22Rv1 (cell line): ENCODE measurements at regions not wholly inside any gene's neighbourhood (a gene's known extent, or its start where the extent isn't known, plus 50 kb on each side); places are given as distances from the start of the nearest gene placed in this dataset.

Experiments
- ZFX ChIP-seq: fragments of 450-650 bp; IDR thresholded peaks from 2 replicates; pipeline ENCODE4 v1.6.1; 2017; ENCODE audit warnings: antibody characterized with exemption, borderline replicate concordance
- TF ChIP-seq, protein P1 (sequence below): fragments of 450-650 bp; IDR thresholded peaks from 2 replicates; pipeline ENCODE4 v1.5.1; 2017; ENCODE audit warnings: mild to moderate bottlenecking

- TF ChIP-seq, protein P1, sequence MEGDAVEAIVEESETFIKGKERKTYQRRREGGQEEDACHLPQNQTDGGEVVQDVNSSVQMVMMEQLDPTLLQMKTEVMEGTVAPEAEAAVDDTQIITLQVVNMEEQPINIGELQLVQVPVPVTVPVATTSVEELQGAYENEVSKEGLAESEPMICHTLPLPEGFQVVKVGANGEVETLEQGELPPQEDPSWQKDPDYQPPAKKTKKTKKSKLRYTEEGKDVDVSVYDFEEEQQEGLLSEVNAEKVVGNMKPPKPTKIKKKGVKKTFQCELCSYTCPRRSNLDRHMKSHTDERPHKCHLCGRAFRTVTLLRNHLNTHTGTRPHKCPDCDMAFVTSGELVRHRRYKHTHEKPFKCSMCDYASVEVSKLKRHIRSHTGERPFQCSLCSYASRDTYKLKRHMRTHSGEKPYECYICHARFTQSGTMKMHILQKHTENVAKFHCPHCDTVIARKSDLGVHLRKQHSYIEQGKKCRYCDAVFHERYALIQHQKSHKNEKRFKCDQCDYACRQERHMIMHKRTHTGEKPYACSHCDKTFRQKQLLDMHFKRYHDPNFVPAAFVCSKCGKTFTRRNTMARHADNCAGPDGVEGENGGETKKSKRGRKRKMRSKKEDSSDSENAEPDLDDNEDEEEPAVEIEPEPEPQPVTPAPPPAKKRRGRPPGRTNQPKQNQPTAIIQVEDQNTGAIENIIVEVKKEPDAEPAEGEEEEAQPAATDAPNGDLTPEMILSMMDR, result no peak
- no peak for TF ChIP-seq ZFX
Measured at GRCh38 chr7:46192271-46192670, 271.2 kb upstream of the IGFBP3 start.
